ENCODE measurements at regions not wholly inside any gene's neighbourhood (a gene's known extent, or its start where the extent isn't known, plus 50 kb on each side); places are given as distances from the start of the nearest gene placed in this dataset.

DNA sequence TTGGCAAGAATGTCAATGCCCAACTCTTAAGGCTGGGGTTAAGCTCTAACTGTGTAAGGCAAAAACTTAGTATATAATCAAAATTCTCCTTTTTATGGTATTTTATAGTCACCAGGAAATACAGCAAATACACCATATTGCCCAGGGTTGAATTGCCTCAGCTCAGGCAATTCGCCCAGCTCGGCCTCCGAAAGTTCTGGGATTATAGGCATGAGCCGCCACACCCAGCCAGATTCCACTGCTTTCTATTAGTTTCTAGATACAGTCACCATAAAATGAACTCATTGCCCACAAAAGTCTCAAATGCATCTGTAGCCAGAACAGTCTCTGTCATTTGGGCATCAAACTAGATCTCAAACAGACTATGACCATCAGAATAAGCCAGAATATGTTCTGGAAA, 238.7 kb upstream of the TOX3 start:
- TF ChIP-seq, protein P1, sequence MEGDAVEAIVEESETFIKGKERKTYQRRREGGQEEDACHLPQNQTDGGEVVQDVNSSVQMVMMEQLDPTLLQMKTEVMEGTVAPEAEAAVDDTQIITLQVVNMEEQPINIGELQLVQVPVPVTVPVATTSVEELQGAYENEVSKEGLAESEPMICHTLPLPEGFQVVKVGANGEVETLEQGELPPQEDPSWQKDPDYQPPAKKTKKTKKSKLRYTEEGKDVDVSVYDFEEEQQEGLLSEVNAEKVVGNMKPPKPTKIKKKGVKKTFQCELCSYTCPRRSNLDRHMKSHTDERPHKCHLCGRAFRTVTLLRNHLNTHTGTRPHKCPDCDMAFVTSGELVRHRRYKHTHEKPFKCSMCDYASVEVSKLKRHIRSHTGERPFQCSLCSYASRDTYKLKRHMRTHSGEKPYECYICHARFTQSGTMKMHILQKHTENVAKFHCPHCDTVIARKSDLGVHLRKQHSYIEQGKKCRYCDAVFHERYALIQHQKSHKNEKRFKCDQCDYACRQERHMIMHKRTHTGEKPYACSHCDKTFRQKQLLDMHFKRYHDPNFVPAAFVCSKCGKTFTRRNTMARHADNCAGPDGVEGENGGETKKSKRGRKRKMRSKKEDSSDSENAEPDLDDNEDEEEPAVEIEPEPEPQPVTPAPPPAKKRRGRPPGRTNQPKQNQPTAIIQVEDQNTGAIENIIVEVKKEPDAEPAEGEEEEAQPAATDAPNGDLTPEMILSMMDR (IDR thresholded peaks at IDR 0.05): no peak
- no peak for TF ChIP-seq ZFX (IDR thresholded peaks at IDR 0.05; ENCODE audit: borderline replicate concordance)
